Loucy (cell line): ENCODE measurements at regions not wholly inside any gene's neighbourhood (a gene's known extent, or its start where the extent isn't known, plus 50 kb on each side); places are given as distances from the start of the nearest gene placed in this dataset.

Source experiments
- CTCF ChIP-seq: fragments of 200-600 bp; sonication (generic); conservative IDR thresholded peaks from 2 replicates; pipeline ENCODE4 v1.5.1; 2014; ENCODE audit warnings: mild to moderate bottlenecking, antibody characterized with exemption, low read length
- EZH2phosphoT487 ChIP-seq: fragments of 200-600 bp; IDR thresholded peaks from 2 replicates; pipeline ENCODE4 v1.6.1; 2018; ENCODE audit warnings: antibody characterized with exemption, mild to moderate bottlenecking, moderate library complexity, borderline replicate concordance

- TF ChIP-seq CTCF (no peak), EZH2phosphoT487 (no peak)
These were observed 99.2 kb upstream of the AP1S2 start for GRCh38 chrX:15953801-15954200.
